ENCODE measurements at regions not wholly inside any gene's neighbourhood (a gene's known extent, or its start where the extent isn't known, plus 50 kb on each side); places are given as distances from the start of the nearest gene placed in this dataset.

DNA sequence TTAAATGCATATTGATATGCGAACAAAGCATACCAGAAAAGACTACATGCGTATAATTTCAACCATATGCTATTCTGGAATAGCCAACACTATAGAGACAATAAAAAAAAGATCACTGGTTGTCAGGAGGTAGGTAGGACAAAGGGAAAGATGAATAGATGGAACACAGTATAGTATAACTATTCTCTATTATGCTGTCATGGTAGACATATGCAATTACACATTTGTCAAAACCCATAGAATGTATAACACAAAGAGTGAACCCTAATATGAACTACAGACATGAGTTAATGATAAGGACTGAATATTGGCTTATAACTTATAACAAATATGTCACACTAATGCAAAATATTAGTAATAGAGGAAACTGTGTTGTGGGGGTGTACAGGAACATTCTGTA is 460.8 kb downstream of the TAF11L14 start:
- H3K4me2 ChIP-seq: no peak overlapping the region
- no peak for DNase-seq (ENCODE audit: low spot score)
- TF ChIP-seq, protein P1, sequence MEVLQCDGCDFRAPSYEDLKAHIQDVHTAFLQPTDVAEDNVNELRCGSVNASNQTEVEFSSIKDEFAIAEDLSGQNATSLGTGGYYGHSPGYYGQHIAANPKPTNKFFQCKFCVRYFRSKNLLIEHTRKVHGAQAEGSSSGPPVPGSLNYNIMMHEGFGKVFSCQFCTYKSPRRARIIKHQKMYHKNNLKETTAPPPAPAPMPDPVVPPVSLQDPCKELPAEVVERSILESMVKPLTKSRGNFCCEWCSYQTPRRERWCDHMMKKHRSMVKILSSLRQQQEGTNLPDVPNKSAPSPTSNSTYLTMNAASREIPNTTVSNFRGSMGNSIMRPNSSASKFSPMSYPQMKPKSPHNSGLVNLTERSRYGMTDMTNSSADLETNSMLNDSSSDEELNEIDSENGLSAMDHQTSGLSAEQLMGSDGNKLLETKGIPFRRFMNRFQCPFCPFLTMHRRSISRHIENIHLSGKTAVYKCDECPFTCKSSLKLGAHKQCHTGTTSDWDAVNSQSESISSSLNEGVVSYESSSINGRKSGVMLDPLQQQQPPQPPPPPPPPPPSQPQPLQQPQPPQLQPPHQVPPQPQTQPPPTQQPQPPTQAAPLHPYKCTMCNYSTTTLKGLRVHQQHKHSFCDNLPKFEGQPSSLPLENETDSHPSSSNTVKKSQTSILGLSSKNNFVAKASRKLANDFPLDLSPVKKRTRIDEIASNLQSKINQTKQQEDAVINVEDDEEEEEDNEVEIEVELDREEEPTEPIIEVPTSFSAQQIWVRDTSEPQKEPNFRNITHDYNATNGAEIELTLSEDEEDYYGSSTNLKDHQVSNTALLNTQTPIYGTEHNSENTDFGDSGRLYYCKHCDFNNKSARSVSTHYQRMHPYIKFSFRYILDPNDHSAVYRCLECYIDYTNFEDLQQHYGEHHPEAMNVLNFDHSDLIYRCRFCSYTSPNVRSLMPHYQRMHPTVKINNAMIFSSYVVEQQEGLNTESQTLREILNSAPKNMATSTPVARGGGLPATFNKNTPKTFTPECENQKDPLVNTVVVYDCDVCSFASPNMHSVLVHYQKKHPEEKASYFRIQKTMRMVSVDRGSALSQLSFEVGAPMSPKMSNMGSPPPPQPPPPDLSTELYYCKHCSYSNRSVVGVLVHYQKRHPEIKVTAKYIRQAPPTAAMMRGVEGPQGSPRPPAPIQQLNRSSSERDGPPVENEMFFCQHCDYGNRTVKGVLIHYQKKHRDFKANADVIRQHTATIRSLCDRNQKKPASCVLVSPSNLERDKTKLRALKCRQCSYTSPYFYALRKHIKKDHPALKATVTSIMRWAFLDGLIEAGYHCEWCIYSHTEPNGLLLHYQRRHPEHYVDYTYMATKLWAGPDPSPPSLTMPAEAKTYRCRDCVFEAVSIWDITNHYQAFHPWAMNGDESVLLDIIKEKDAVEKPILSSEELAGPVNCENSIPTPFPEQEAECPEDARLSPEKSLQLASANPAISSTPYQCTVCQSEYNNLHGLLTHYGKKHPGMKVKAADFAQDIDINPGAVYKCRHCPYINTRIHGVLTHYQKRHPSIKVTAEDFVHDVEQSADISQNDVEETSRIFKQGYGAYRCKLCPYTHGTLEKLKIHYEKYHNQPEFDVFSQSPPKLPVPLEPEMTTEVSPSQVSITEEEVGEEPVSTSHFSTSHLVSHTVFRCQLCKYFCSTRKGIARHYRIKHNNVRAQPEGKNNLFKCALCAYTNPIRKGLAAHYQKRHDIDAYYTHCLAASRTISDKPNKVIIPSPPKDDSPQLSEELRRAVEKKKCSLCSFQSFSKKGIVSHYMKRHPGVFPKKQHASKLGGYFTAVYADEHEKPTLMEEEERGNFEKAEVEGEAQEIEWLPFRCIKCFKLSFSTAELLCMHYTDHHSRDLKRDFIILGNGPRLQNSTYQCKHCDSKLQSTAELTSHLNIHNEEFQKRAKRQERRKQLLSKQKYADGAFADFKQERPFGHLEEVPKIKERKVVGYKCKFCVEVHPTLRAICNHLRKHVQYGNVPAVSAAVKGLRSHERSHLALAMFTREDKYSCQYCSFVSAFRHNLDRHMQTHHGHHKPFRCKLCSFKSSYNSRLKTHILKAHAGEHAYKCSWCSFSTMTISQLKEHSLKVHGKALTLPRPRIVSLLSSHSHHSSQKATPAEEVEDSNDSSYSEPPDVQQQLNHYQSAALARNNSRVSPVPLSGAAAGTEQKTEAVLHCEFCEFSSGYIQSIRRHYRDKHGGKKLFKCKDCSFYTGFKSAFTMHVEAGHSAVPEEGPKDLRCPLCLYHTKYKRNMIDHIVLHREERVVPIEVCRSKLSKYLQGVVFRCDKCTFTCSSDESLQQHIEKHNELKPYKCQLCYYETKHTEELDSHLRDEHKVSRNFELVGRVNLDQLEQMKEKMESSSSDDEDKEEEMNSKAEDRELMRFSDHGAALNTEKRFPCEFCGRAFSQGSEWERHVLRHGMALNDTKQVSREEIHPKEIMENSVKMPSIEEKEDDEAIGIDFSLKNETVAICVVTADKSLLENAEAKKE (CRISPR knock-in tag; IDR thresholded peaks at IDR 0.05): no peak
- TF ChIP-seq EZH2phosphoT487 (IDR thresholded peaks at IDR 0.05; ENCODE audit: unreplicated experiment) (no peak), NANOG (IDR thresholded peaks at IDR 0.05; ENCODE audit: borderline replicate concordance) (no peak), STAT1 (IDR thresholded peaks at IDR 0.05; ENCODE audit: unreplicated experiment) (no peak), CREB1 (CRISPR knock-in tag; IDR thresholded peaks at IDR 0.05; ENCODE audit: low read depth) (no peak), POLR2AphosphoS5 (IDR thresholded peaks at IDR 0.05; ENCODE audit: low read depth) (no peak), ZNF331 (CRISPR knock-in tag; IDR thresholded peaks at IDR 0.05; ENCODE audit: low read depth) (no peak), JUNB (IDR thresholded peaks at IDR 0.05; ENCODE audit: unreplicated experiment) (no peak), EZH2 (IDR thresholded peaks at IDR 0.05; ENCODE audit: low read depth, unreplicated experiment) (no peak), ZNF114 (CRISPR knock-in tag; IDR thresholded peaks at IDR 0.05) (no peak)
- TF ChIP-seq, protein P2, sequence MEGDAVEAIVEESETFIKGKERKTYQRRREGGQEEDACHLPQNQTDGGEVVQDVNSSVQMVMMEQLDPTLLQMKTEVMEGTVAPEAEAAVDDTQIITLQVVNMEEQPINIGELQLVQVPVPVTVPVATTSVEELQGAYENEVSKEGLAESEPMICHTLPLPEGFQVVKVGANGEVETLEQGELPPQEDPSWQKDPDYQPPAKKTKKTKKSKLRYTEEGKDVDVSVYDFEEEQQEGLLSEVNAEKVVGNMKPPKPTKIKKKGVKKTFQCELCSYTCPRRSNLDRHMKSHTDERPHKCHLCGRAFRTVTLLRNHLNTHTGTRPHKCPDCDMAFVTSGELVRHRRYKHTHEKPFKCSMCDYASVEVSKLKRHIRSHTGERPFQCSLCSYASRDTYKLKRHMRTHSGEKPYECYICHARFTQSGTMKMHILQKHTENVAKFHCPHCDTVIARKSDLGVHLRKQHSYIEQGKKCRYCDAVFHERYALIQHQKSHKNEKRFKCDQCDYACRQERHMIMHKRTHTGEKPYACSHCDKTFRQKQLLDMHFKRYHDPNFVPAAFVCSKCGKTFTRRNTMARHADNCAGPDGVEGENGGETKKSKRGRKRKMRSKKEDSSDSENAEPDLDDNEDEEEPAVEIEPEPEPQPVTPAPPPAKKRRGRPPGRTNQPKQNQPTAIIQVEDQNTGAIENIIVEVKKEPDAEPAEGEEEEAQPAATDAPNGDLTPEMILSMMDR (conservative IDR thresholded peaks at IDR 0.05; ENCODE audit: low read depth in 2 of 2): no peak
- TF ChIP-seq, protein P3, sequence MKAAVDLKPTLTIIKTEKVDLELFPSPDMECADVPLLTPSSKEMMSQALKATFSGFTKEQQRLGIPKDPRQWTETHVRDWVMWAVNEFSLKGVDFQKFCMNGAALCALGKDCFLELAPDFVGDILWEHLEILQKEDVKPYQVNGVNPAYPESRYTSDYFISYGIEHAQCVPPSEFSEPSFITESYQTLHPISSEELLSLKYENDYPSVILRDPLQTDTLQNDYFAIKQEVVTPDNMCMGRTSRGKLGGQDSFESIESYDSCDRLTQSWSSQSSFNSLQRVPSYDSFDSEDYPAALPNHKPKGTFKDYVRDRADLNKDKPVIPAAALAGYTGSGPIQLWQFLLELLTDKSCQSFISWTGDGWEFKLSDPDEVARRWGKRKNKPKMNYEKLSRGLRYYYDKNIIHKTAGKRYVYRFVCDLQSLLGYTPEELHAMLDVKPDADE (IDR thresholded peaks at IDR 0.05): no peak
- TF ChIP-seq, protein P4, sequence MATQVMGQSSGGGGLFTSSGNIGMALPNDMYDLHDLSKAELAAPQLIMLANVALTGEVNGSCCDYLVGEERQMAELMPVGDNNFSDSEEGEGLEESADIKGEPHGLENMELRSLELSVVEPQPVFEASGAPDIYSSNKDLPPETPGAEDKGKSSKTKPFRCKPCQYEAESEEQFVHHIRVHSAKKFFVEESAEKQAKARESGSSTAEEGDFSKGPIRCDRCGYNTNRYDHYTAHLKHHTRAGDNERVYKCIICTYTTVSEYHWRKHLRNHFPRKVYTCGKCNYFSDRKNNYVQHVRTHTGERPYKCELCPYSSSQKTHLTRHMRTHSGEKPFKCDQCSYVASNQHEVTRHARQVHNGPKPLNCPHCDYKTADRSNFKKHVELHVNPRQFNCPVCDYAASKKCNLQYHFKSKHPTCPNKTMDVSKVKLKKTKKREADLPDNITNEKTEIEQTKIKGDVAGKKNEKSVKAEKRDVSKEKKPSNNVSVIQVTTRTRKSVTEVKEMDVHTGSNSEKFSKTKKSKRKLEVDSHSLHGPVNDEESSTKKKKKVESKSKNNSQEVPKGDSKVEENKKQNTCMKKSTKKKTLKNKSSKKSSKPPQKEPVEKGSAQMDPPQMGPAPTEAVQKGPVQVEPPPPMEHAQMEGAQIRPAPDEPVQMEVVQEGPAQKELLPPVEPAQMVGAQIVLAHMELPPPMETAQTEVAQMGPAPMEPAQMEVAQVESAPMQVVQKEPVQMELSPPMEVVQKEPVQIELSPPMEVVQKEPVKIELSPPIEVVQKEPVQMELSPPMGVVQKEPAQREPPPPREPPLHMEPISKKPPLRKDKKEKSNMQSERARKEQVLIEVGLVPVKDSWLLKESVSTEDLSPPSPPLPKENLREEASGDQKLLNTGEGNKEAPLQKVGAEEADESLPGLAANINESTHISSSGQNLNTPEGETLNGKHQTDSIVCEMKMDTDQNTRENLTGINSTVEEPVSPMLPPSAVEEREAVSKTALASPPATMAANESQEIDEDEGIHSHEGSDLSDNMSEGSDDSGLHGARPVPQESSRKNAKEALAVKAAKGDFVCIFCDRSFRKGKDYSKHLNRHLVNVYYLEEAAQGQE (IDR thresholded peaks at IDR 0.05; ENCODE audit: unreplicated experiment): no peak
- H3K4me1 ChIP-seq (ENCODE audit: insufficient read depth): peaks cover 17% of the 10 kb centered on the region
- no peaks in the 10 kb centered on the region for H3K27me3 ChIP-seq (ENCODE audit: insufficient read depth)
- Mint-ChIP-seq H3K27ac (no peak overlapping the region), H3K4me3 (no peak overlapping the region), H3K36me3 (ENCODE audit: low read depth) (no peaks in the 10 kb centered on the region), H3K4me1 (peaks cover 17% of the 10 kb centered on the region), H3K9me3 (no peaks in the 10 kb centered on the region), H3K27me3 (ENCODE audit: insufficient read depth, low read depth, poor library complexity) (no peaks in the 10 kb centered on the region)
- H3K27ac ChIP-seq (ENCODE audit: low read depth): no peak overlapping the region
- H2AFZ ChIP-seq: no peak overlapping the region
- no peaks in the 10 kb centered on the region for H3K36me3 ChIP-seq (ENCODE audit: insufficient read depth)
- H3F3A ChIP-seq (replicated peaks; ENCODE audit: low read depth): no peaks in the 10 kb centered on the region
- H3K4me3 ChIP-seq: no peak overlapping the region
- no peaks in the 10 kb centered on the region for H4K20me1 ChIP-seq (replicated peaks; ENCODE audit: insufficient read depth)
- no peaks in the 10 kb centered on the region for H3K9me2 ChIP-seq (ENCODE audit: insufficient read depth)
- no peaks in the 10 kb centered on the region for H3K79me2 ChIP-seq (replicated peaks; ENCODE audit: insufficient read depth)
- no peak for ATAC-seq
